ENCODE measurements at regions not wholly inside any gene's neighbourhood (a gene's known extent, or its start where the extent isn't known, plus 50 kb on each side); places are given as distances from the start of the nearest gene placed in this dataset.

DNA sequence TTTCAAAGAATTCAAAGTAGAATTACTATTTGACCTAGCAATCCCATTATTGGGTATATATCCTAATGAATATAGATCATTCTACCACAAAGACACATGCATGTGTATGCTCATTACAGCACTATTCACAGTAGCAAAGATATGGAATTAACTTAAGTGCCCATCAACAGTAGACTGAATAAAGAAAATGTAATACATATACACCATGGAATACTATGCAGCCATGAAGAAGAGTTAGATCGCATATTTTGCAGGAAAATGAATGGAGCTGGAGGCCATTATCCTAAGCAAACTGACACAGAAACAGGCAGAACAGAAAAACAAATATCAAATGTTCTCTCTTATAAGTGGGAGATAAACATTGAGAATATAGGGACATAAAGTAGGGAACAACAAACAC lies 519.2 kb upstream of the REG3G start:
- intact Hi-C loops (cut with DNase I): no loop called here
- FAIRE-seq (no peak), DNase-seq (no peak)
- Histone ChIP-seq H3K9me3 (ENCODE audit: control insufficient read depth in 2 of 3, insufficient read depth in 1 of 3, low read length in 3 of 3) (peaks cover 0 to 4% (median 2%) of the 10 kb centered on the region in 3 donors), H3K4me3 (ENCODE audit: low read length in 3 of 3) (no peak overlapping the region), H3K27me3 (ENCODE audit: control insufficient read depth, insufficient read depth, low read length) (no peaks in the 10 kb centered on the region), H3K36me3 (ENCODE audit: control insufficient read depth in 2 of 3, insufficient read depth in 3 of 3, low read length in 3 of 3) (no peaks in the 10 kb centered on the region), H3K27ac (ENCODE audit: low read depth in 2 of 2, low read length in 2 of 2) (no peak overlapping the region), H3K4me1 (ENCODE audit: control insufficient read depth in 2 of 3, insufficient read depth in 2 of 3, low read depth in 1 of 3, low read length in 3 of 3) (no peaks in the 10 kb centered on the region), H3K9ac (ENCODE audit: low read length in 3 of 3) (no peak overlapping the region)
- TF ChIP-seq, protein P1, sequence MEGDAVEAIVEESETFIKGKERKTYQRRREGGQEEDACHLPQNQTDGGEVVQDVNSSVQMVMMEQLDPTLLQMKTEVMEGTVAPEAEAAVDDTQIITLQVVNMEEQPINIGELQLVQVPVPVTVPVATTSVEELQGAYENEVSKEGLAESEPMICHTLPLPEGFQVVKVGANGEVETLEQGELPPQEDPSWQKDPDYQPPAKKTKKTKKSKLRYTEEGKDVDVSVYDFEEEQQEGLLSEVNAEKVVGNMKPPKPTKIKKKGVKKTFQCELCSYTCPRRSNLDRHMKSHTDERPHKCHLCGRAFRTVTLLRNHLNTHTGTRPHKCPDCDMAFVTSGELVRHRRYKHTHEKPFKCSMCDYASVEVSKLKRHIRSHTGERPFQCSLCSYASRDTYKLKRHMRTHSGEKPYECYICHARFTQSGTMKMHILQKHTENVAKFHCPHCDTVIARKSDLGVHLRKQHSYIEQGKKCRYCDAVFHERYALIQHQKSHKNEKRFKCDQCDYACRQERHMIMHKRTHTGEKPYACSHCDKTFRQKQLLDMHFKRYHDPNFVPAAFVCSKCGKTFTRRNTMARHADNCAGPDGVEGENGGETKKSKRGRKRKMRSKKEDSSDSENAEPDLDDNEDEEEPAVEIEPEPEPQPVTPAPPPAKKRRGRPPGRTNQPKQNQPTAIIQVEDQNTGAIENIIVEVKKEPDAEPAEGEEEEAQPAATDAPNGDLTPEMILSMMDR (IDR thresholded peaks at IDR 0.05; ENCODE audit: borderline replicate concordance, extremely low read depth, insufficient read depth): no peak

DNA sequence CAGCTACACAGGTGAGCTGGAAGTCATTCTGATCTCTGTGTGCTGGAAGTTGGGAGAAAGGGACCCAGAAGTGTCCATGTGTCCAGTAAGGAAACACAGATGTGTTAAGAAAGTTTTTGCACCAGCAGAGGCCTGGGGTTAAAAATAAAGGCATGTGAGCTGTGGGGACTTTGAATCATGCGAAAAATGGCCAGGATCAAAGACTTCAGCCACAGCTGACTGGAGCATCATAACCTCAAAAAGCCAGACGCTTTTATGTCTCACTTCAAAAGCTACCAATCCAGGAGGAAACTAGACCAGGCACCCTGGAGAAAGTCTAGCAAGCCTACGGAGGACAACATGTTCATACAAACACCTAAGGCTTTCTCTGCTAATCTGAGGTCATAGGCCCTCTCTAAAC lies 503.6 kb upstream of the REG3G start:
- intact Hi-C loops (cut with DNase I): no loop called here
- FAIRE-seq (no peak), DNase-seq (no peak)
- no peak overlapping the region for H3K27ac ChIP-seq (ENCODE audit: low read depth in 2 of 2, low read length in 2 of 2)
- no peaks in the 10 kb centered on the region for H3K27me3 ChIP-seq (ENCODE audit: control insufficient read depth, insufficient read depth, low read length)
- TF ChIP-seq, protein P1 (IDR thresholded peaks at IDR 0.05; ENCODE audit: borderline replicate concordance, extremely low read depth, insufficient read depth): no peak
- H3K9me3 ChIP-seq (ENCODE audit: control insufficient read depth in 2 of 3, insufficient read depth in 1 of 3, low read length in 3 of 3): no peaks in the 10 kb centered on the region
- H3K36me3 ChIP-seq (ENCODE audit: control insufficient read depth in 2 of 3, insufficient read depth in 3 of 3, low read length in 3 of 3): no peaks in the 10 kb centered on the region
- no peak overlapping the region for H3K4me3 ChIP-seq (ENCODE audit: low read length in 3 of 3)
- H3K9ac ChIP-seq (ENCODE audit: low read length in 3 of 3): no peak overlapping the region
- no peaks in the 10 kb centered on the region for H3K4me1 ChIP-seq (ENCODE audit: control insufficient read depth in 2 of 3, insufficient read depth in 2 of 3, low read depth in 1 of 3, low read length in 3 of 3)

DNA sequence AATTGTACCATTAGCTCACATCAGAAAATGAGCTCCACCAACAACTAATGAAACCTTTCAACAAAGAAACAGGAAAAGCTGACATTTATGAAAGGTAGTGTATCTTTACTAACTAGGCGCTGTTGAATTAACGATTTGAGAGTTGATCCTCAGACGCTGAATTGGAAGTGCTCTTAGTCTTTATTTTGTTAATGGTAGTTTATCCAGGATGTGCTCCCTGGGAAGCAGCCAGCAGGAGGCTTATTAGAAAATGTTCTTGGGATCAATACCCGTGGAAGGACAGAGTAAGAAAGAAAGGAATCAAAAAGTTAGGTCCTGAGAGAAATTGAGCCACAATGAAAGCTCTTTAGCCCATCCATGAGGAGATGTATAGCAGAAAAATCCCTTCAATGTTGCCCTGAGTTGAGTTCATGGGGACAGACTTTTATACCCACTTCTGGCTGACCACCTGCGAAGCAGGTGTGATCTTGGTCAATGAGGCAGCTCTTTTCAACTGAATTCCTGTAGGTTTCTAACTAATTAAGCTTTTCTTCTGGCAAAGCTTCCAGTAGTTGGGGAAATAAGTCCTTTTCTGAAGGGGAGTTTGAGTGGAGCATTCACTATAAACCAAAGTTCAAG lies 492.6 kb upstream of the REG3G start:
- no peak overlapping the region for H3K27ac ChIP-seq (ENCODE audit: low read depth in 2 of 2, low read length in 2 of 2)
- H3K27me3 ChIP-seq (ENCODE audit: control insufficient read depth, insufficient read depth, low read length): no peaks in the 10 kb centered on the region
- H3K4me1 ChIP-seq (ENCODE audit: control insufficient read depth in 2 of 3, insufficient read depth in 2 of 3, low read depth in 1 of 3, low read length in 3 of 3): no peaks in the 10 kb centered on the region
- no peaks in the 10 kb centered on the region for H3K36me3 ChIP-seq (ENCODE audit: control insufficient read depth in 2 of 3, insufficient read depth in 3 of 3, low read length in 3 of 3)
- DNase-seq: no peak
- intact Hi-C loops (cut with DNase I): no loop called here
- no peak for FAIRE-seq
- H3K9ac ChIP-seq (ENCODE audit: low read length in 3 of 3): no peak overlapping the region
- H3K9me3 ChIP-seq (ENCODE audit: control insufficient read depth in 2 of 3, insufficient read depth in 1 of 3, low read length in 3 of 3): no peaks in the 10 kb centered on the region
- no peak overlapping the region for H3K4me3 ChIP-seq (ENCODE audit: low read length in 3 of 3)
- TF ChIP-seq, protein P1 (IDR thresholded peaks at IDR 0.05; ENCODE audit: borderline replicate concordance, extremely low read depth, insufficient read depth): no peak

DNA sequence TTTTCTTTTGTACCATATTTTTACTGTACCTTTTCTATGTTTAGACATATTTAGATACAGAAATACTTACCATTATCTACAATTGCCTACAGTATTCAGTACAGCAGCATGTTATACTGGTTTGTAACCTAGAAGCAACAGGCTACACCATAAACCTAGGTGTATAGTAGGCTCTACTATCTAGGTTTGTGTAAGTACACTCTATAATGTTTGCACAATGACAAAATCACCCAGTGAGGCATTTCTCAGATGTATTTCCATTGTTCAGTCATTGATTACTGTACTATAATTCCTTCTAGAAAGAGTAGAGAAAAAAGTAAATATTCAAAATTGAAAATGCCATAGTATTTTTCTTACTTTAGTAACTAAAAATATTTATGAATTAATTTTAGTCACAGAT lies 490.1 kb upstream of the REG3G start:
- no peak overlapping the region for H3K4me3 ChIP-seq (ENCODE audit: low read length in 3 of 3)
- H3K27ac ChIP-seq (ENCODE audit: low read depth in 2 of 2, low read length in 2 of 2): no peak overlapping the region
- no peaks in the 10 kb centered on the region for H3K9me3 ChIP-seq (ENCODE audit: control insufficient read depth in 2 of 3, insufficient read depth in 1 of 3, low read length in 3 of 3)
- no peaks in the 10 kb centered on the region for H3K4me1 ChIP-seq (ENCODE audit: control insufficient read depth in 2 of 3, insufficient read depth in 2 of 3, low read depth in 1 of 3, low read length in 3 of 3)
- H3K9ac ChIP-seq (ENCODE audit: low read length in 3 of 3): no peak overlapping the region
- FAIRE-seq: no peak
- DNase-seq: no peak
- no peaks in the 10 kb centered on the region for H3K27me3 ChIP-seq (ENCODE audit: control insufficient read depth, insufficient read depth, low read length)
- H3K36me3 ChIP-seq (ENCODE audit: control insufficient read depth in 2 of 3, insufficient read depth in 3 of 3, low read length in 3 of 3): no peaks in the 10 kb centered on the region
- TF ChIP-seq, protein P1 (IDR thresholded peaks at IDR 0.05; ENCODE audit: borderline replicate concordance, extremely low read depth, insufficient read depth): no peak
- intact Hi-C loops (cut with DNase I): no loop called here

Data from kidney (tissue), 13 donors.